ENCODE measurements at regions not wholly inside any gene's neighbourhood (a gene's known extent, or its start where the extent isn't known, plus 50 kb on each side); places are given as distances from the start of the nearest gene placed in this dataset.
"Not testable (repeated sequence)": the region's sequence is repeated elsewhere in the genome, so short reads cannot be mapped to it uniquely, and the experiment has no call there.

DNA sequence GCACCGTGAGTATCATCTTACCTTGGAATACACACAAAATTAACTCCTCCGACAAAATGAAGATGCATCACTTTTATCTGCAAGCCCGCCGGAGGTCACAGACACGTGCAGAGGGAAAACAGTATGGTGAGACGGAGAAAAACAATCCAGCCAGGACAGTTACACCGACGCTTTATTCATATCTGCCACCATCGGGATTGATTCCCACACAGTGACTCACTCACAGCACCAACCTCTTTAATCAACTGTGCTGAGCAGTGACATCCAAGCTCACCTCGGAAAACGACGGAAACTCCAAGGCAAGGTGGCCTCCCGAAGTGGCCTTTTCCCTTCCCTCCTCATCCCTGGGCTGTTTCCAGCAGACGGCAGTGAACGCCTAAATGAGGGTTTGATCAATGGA lies 151.8 kb downstream of the NPIPA8 start:
- H3K9ac ChIP-seq; H3K27me3 ChIP-seq (replicated peaks; ENCODE audit: insufficient read depth); H4K20me1 ChIP-seq (ENCODE audit: insufficient read depth); H3K9me3 ChIP-seq (ENCODE audit: low read depth); H3K4me3 ChIP-seq; H3K36me3 ChIP-seq (ENCODE audit: low read depth); H3K4me2 ChIP-seq (ENCODE audit: unreplicated experiment); H3K27ac ChIP-seq; H2AFZ ChIP-seq; H3K79me2 ChIP-seq (ENCODE audit: insufficient read depth); DNase-seq; in situ Hi-C loops (cut with MboI); H3K4me1 ChIP-seq (ENCODE audit: insufficient read depth); H3K9me2 ChIP-seq (ENCODE audit: insufficient read depth); H3F3A ChIP-seq (ENCODE audit: insufficient read depth): not testable (repeated sequence)
- WGBS, 2 experiments (ENCODE audit: low coverage in 1 of 2, low lambda C conversion rate in 2 of 2, missing lambda C conversion rate in 2 of 2), result 61 to 65% methylated on average over 8 to 9 of the region's 15 CpGs

DNA sequence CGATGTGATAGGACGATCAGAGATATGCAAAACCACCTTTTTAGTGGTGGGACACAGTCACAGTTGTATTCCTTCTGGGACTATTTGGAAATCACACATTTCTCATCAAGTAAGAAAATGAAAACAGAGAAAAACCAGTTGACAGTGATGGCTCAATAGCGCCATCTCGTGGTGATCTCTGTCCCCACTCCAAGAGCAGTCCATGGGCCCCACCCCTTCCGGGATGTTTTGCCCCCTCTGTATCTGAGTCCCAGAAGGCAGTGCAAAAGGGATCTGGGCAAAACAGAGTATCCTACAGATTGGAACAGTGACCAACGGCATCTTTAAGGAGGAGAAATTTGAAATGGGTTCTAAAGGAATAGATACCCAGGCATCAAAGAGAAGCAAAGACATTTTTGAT lies 155.5 kb downstream of the NPIPA8 start:
- H2AFZ ChIP-seq; H3K27ac ChIP-seq; H3K36me3 ChIP-seq (ENCODE audit: low read depth); H3K79me2 ChIP-seq (ENCODE audit: insufficient read depth); H3K4me1 ChIP-seq (ENCODE audit: insufficient read depth); in situ Hi-C loops (cut with MboI); H3K9me3 ChIP-seq (ENCODE audit: low read depth); H4K20me1 ChIP-seq (ENCODE audit: insufficient read depth); H3K9ac ChIP-seq; DNase-seq; H3K27me3 ChIP-seq (replicated peaks; ENCODE audit: insufficient read depth); H3K9me2 ChIP-seq (ENCODE audit: insufficient read depth); H3K4me3 ChIP-seq; H3K4me2 ChIP-seq (ENCODE audit: unreplicated experiment); H3F3A ChIP-seq (ENCODE audit: insufficient read depth): not testable (repeated sequence)
- WGBS, 2 experiments (ENCODE audit: low coverage in 1 of 2, low lambda C conversion rate in 2 of 2, missing lambda C conversion rate in 2 of 2), result 12 to 16% methylated on average over 2 to 4 of the region's 6 CpGs

DNA sequence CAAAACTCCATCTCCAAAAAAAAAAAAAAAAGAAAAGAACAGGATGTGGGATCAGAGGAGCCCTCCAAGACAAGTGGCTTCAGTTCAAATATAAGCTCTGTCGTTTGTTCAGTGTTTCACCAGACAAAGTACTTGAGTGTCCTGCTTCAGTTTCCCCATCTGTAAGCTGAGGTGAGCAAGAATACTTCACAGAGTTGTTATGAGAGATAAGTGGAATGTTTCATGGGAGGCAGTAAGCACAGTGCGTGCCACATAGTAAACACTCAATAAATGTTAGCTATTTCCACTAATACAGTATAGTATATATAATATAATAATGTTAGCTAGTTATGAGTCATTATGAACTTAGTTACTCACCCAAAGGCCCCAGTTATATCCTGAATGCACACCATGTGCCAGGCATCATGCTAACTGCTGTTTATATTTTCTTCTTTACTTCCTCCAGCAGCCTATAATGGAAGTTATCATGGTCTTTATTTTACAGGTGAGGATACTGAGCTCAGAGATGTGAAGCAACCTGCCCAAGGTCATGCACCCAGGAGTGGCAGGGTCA lies 162.5 kb downstream of the NPIPA8 start:
- H3F3A ChIP-seq (ENCODE audit: insufficient read depth); H3K4me2 ChIP-seq (ENCODE audit: unreplicated experiment); H2AFZ ChIP-seq; H3K27ac ChIP-seq; H3K4me1 ChIP-seq (ENCODE audit: insufficient read depth); H3K27me3 ChIP-seq (replicated peaks; ENCODE audit: insufficient read depth); H3K9me3 ChIP-seq (ENCODE audit: low read depth); H3K4me3 ChIP-seq; H3K36me3 ChIP-seq (ENCODE audit: low read depth); H3K79me2 ChIP-seq (ENCODE audit: insufficient read depth); H3K9me2 ChIP-seq (ENCODE audit: insufficient read depth); DNase-seq; in situ Hi-C loops (cut with MboI); H3K9ac ChIP-seq; H4K20me1 ChIP-seq (ENCODE audit: insufficient read depth): not testable (repeated sequence)
- WGBS, 2 experiments (ENCODE audit: low coverage in 1 of 2, low lambda C conversion rate in 2 of 2, missing lambda C conversion rate in 2 of 2), result 20 to 26% methylated on average over 2 of the region's 2 CpGs

DNA sequence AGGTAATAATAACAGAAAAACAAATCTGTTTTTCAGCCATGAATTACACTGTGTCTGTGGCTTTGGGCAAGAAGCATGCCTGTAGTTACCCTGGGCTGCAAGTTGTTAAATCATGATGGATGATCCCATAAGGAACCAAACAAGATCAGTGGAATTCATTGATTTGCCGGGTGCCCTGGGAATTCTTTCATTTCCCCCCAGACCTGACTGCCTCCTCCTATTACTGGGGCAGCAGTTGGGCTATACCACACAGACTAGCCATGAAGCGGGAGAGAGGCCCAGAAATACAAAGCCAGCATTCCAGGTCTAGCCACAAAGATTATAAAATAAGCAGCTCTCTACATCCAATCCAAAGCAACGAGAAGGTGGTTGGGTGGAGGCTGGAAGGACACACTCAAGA lies 174.2 kb downstream of the NPIPA8 start:
- H3K36me3 ChIP-seq (ENCODE audit: low read depth); H3K9ac ChIP-seq; H3K4me1 ChIP-seq (ENCODE audit: insufficient read depth); H3F3A ChIP-seq (ENCODE audit: insufficient read depth); H3K9me2 ChIP-seq (ENCODE audit: insufficient read depth); H3K4me3 ChIP-seq; H3K4me2 ChIP-seq (ENCODE audit: unreplicated experiment); in situ Hi-C loops (cut with MboI); H3K79me2 ChIP-seq (ENCODE audit: insufficient read depth); H2AFZ ChIP-seq; H3K27ac ChIP-seq; H3K27me3 ChIP-seq (replicated peaks; ENCODE audit: insufficient read depth); H3K9me3 ChIP-seq (ENCODE audit: low read depth); DNase-seq; H4K20me1 ChIP-seq (ENCODE audit: insufficient read depth): not testable (repeated sequence)
- 0 to 22% methylated on average over 2 to 3 of the region's 3 CpGs for WGBS, 2 experiments (ENCODE audit: low coverage in 1 of 2, low lambda C conversion rate in 2 of 2, missing lambda C conversion rate in 2 of 2)

DNA sequence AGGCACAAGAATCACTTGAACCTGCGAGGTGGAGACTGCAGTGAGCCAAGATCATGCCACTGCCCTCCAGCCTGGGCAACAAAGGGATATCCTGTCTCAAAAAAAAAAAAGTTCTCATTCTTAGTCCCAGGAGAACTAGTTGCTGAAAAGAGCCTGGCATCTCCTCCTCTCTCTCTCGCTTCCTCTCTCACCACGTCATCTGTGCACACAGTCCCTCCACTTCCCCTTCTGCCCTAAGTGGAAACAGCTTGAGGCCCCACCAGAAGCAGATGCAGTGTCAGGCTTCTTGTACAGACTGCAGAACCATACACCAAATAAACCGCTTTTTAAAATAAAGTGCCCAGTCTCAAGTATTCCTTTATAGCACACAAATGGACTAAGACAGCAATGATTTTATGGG lies 175.3 kb downstream of the NPIPA8 start:
- H3F3A ChIP-seq (ENCODE audit: insufficient read depth); H3K4me2 ChIP-seq (ENCODE audit: unreplicated experiment); H3K4me3 ChIP-seq; H3K9me3 ChIP-seq (ENCODE audit: low read depth); H3K9ac ChIP-seq; H3K4me1 ChIP-seq (ENCODE audit: insufficient read depth); H3K79me2 ChIP-seq (ENCODE audit: insufficient read depth); H3K36me3 ChIP-seq (ENCODE audit: low read depth); H4K20me1 ChIP-seq (ENCODE audit: insufficient read depth); H3K27ac ChIP-seq; H2AFZ ChIP-seq; H3K9me2 ChIP-seq (ENCODE audit: insufficient read depth); in situ Hi-C loops (cut with MboI); DNase-seq; H3K27me3 ChIP-seq (replicated peaks; ENCODE audit: insufficient read depth): not testable (repeated sequence)
- 23 to 24% methylated on average over 4 of the region's 4 CpGs for WGBS, 2 experiments (ENCODE audit: low coverage in 1 of 2, low lambda C conversion rate in 2 of 2, missing lambda C conversion rate in 2 of 2)

DNA sequence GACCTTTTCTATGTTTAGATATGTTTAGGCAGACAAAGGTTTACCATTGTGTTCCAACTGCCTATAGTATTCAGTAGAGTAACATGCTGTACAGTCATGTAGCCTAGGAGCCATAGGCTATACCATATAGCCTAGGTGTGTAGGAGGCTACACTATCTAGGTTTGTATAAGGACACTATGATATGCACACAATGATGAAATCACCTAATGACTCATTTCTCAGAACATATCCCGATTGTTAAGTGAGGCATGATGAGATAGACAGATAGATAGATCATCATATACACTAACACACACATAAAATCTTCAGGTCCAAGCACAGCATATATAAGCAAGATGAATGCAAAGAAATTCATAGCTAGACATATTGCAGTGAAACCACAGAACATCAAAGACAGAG lies 177.4 kb downstream of the NPIPA8 start:
- H3K27me3 ChIP-seq (replicated peaks; ENCODE audit: insufficient read depth); H3F3A ChIP-seq (ENCODE audit: insufficient read depth); in situ Hi-C loops (cut with MboI); H3K79me2 ChIP-seq (ENCODE audit: insufficient read depth); DNase-seq; H2AFZ ChIP-seq; H4K20me1 ChIP-seq (ENCODE audit: insufficient read depth); H3K9me3 ChIP-seq (ENCODE audit: low read depth); H3K36me3 ChIP-seq (ENCODE audit: low read depth); H3K9me2 ChIP-seq (ENCODE audit: insufficient read depth); H3K4me2 ChIP-seq (ENCODE audit: unreplicated experiment); H3K4me1 ChIP-seq (ENCODE audit: insufficient read depth); H3K27ac ChIP-seq; H3K4me3 ChIP-seq; H3K9ac ChIP-seq: not testable (repeated sequence)
- WGBS, 2 experiments (ENCODE audit: low coverage in 1 of 2, low lambda C conversion rate in 2 of 2, missing lambda C conversion rate in 2 of 2), result 21 to 22% methylated on average over 1 of the region's 1 CpG

DNA sequence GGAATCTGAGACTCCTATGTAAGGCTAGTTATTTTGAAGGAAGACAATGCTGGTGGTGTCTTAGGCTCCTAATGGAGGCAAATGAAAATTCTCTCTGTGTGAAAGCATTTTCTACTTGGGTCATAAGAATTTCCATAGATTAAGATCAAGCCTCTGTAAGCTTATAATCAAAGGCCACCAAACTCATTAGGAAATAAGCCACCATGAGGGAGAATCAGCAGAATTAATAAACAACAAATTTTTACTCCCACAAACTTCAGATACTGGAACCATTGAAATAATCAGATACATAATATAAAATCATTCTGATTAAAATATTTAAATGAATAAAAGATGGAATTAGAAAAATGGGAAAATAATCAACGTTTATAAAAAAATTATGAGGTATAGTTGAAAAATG lies 178.7 kb downstream of the NPIPA8 start:
- H3K9me2 ChIP-seq (ENCODE audit: insufficient read depth); H2AFZ ChIP-seq; H3K27me3 ChIP-seq (replicated peaks; ENCODE audit: insufficient read depth); H3F3A ChIP-seq (ENCODE audit: insufficient read depth); H3K4me3 ChIP-seq; in situ Hi-C loops (cut with MboI); H3K4me1 ChIP-seq (ENCODE audit: insufficient read depth); DNase-seq; H3K36me3 ChIP-seq (ENCODE audit: low read depth); H3K79me2 ChIP-seq (ENCODE audit: insufficient read depth); H4K20me1 ChIP-seq (ENCODE audit: insufficient read depth); H3K4me2 ChIP-seq (ENCODE audit: unreplicated experiment); H3K9me3 ChIP-seq (ENCODE audit: low read depth); H3K27ac ChIP-seq; H3K9ac ChIP-seq: not testable (repeated sequence)
- 6 to 14% methylated on average over 1 of the region's 1 CpG for WGBS, 2 experiments (ENCODE audit: low coverage in 1 of 2, low lambda C conversion rate in 2 of 2, missing lambda C conversion rate in 2 of 2)

DNA sequence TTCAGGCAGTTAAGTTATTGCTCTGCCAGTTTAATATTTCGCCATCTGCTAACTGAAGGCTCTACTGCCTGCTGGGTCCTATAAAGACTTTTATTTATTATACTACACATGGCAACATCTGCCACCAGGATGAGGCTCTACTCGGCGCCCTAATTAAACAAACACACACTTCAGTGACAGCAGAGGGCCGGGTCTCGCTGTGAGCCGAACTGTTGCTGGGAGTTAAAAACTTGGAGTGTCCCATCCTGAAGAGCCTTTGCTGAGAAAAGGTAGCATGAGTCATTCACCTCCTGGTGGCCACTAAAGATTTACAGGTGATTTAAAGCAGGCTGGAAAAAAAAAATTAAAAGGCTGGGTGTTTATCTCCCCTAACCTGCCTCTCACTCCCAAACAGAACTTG lies 183.7 kb downstream of the NPIPA8 start:
- in situ Hi-C loops (cut with MboI); H3K4me2 ChIP-seq (ENCODE audit: unreplicated experiment); H3K9me2 ChIP-seq (ENCODE audit: insufficient read depth); H3K9me3 ChIP-seq (ENCODE audit: low read depth); H3K27ac ChIP-seq; H3K4me1 ChIP-seq (ENCODE audit: insufficient read depth); H2AFZ ChIP-seq; H4K20me1 ChIP-seq (ENCODE audit: insufficient read depth); H3K9ac ChIP-seq; H3K4me3 ChIP-seq; H3K79me2 ChIP-seq (ENCODE audit: insufficient read depth); DNase-seq; H3K36me3 ChIP-seq (ENCODE audit: low read depth); H3F3A ChIP-seq (ENCODE audit: insufficient read depth); H3K27me3 ChIP-seq (replicated peaks; ENCODE audit: insufficient read depth): not testable (repeated sequence)
- WGBS, 2 experiments (ENCODE audit: low coverage in 1 of 2, low lambda C conversion rate in 2 of 2, missing lambda C conversion rate in 2 of 2), result 0 to 4% methylated on average over 5 of the region's 6 CpGs
